ENCODE measurements at regions not wholly inside any gene's neighbourhood (a gene's known extent, or its start where the extent isn't known, plus 50 kb on each side); places are given as distances from the start of the nearest gene placed in this dataset.

DNA sequence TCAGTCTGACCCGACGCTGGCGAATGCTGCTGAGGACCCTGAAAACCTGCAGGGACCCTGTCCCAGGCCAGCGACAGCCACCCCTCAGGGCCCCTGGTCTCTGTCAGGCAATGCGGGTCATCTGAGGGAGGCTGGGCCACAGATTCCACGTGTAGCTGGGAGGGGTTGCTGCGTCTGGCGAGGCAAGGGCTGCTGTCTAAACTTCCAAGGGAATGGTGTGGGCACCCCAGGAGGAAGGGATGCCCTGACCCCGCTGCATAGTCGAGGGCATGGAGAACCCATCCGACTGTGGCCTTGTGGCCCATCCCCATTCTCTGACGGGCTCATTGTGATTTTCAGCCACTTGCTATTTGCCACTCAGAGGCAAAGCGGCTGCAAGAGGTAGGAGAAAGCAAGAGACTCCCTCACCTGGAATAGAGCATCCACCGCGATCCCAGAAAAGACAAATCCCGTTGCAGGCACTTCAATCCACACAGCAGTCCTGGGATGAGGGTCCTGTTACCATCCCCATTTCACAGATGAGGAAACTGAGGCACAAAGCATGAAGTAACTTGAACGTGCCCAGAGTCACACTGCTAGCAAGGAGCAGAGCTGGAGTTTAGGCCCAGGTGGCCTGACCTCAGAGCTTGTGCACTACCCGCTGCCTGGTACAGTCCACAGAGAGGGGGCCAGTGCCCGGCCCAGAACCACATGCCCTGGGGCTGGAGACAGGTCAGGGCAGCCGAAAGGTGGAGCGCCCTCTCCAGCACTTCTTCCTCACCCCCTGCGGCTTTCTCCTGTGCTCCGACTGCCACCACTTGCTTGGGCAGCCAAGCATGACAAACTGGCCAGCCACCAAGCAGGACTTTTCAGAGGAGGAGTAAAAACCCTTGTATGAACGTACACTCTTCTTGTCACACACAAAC, 163.8 kb upstream of the KLF14 start:
- TF ChIP-seq EP300 (IDR thresholded peaks at IDR 0.05; ENCODE audit: borderline replicate concordance) = peak; percentile 82
- no peak for TF ChIP-seq TAF1 (IDR thresholded peaks at IDR 0.05; ENCODE audit: low read depth)
- peak; percentile 38; the same call in 1 of the 2 replicates for TF ChIP-seq USF1 (IDR thresholded peaks at IDR 0.05)
- TF ChIP-seq CEBPB (IDR thresholded peaks at IDR 0.05) = no peak
- TF ChIP-seq YY1 (IDR thresholded peaks at IDR 0.05; ENCODE audit: low read depth) = peak; percentile 48; the same call in 1 of the 2 replicates
- TF ChIP-seq, protein P1, sequence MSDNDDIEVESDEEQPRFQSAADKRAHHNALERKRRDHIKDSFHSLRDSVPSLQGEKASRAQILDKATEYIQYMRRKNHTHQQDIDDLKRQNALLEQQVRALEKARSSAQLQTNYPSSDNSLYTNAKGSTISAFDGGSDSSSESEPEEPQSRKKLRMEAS (IDR thresholded peaks at IDR 0.05) = peak; percentile 66
- TF ChIP-seq RAD21 (IDR thresholded peaks at IDR 0.05; ENCODE audit: low read depth) = peak; percentile 40; the same call in 1 of the 2 replicates
- TF ChIP-seq CREB1 (IDR thresholded peaks at IDR 0.05; ENCODE audit: low read depth) = no peak
- peak; percentile 93 for TF ChIP-seq NFIC (IDR thresholded peaks at IDR 0.05)
- TF ChIP-seq REST (IDR thresholded peaks at IDR 0.05; ENCODE audit: low read depth) = no peak

Measured in Ishikawa (cell line).